ENCODE measurements at regions not wholly inside any gene's neighbourhood (a gene's known extent, or its start where the extent isn't known, plus 50 kb on each side); places are given as distances from the start of the nearest gene placed in this dataset.

DNA sequence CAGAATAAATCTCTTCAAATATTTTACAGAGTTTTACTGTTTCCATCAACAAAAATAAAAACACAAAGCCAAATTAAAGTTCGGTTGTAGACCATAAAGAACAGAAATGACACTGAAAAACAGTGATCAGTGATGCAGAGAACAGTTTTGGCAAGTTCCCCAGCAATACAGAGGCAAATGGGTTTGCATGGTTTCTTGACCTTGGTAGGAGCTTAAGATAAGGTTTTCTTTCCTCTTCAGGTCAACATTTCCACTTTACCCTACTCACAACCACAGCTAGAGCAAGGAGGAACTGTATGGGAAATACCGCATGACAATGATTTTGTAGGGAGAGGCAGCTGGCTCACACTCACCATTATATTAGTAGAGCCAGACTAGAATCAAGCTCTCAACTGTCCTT, 199.5 kb downstream of the SH2D4B start:
- TF ChIP-seq, protein P1, sequence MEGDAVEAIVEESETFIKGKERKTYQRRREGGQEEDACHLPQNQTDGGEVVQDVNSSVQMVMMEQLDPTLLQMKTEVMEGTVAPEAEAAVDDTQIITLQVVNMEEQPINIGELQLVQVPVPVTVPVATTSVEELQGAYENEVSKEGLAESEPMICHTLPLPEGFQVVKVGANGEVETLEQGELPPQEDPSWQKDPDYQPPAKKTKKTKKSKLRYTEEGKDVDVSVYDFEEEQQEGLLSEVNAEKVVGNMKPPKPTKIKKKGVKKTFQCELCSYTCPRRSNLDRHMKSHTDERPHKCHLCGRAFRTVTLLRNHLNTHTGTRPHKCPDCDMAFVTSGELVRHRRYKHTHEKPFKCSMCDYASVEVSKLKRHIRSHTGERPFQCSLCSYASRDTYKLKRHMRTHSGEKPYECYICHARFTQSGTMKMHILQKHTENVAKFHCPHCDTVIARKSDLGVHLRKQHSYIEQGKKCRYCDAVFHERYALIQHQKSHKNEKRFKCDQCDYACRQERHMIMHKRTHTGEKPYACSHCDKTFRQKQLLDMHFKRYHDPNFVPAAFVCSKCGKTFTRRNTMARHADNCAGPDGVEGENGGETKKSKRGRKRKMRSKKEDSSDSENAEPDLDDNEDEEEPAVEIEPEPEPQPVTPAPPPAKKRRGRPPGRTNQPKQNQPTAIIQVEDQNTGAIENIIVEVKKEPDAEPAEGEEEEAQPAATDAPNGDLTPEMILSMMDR (IDR thresholded peaks at IDR 0.05; ENCODE audit: low read depth, low read length) = no peak
- TF ChIP-seq POLR2A (IDR thresholded peaks at IDR 0.05; ENCODE audit: extremely low read depth, insufficient read length) = no peak
- TF ChIP-seq, protein P2, sequence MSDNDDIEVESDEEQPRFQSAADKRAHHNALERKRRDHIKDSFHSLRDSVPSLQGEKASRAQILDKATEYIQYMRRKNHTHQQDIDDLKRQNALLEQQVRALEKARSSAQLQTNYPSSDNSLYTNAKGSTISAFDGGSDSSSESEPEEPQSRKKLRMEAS (IDR thresholded peaks at IDR 0.05; ENCODE audit: low read depth, low read length) = no peak
